Testis (tissue), 2 donors: ENCODE measurements at regions not wholly inside any gene's neighbourhood (a gene's known extent, or its start where the extent isn't known, plus 50 kb on each side); places are given as distances from the start of the nearest gene placed in this dataset.

Experiments used
- DNase-seq: peaks from one replicate; pipeline ENCODE4 v3.0.0-alpha.2; 2019
- H3K27ac ChIP-seq, 2 donors: fragments of 200-600 bp; sonication (generic); one replicate each; pipeline ENCODE4 v1.5.1; 2019
- H3K27me3 ChIP-seq: fragments of 200-600 bp; sonication (generic); one replicate; pipeline ENCODE4 v1.5.1; 2019
- H3K36me3 ChIP-seq: fragments of 200-600 bp; sonication (generic); one replicate; pipeline ENCODE4 v1.5.1; 2017; ENCODE audit warnings: low read depth; ENCODE audit errors: missing control alignments
- H3K4me1 ChIP-seq: fragments of 200-600 bp; sonication (generic); one replicate; pipeline ENCODE4 v1.5.1; 2019
- H3K4me3 ChIP-seq, 2 donors: fragments of 200-600 bp; sonication (generic); one replicate each; pipeline ENCODE4 v1.5.1; 2017 to 2019
- H3K9me3 ChIP-seq: fragments of 200-600 bp; sonication (generic); one replicate; pipeline ENCODE4 v1.5.1; 2017
- POLR2A ChIP-seq: fragments of 450-650 bp; IDR thresholded peaks from one replicate; pipeline ENCODE4 v1.6.1; 2017; ENCODE audit warnings: antibody characterized with exemption, mild to moderate bottlenecking, moderate library complexity
- WGBS, 2 donors: methylation state at CpG; one replicate each; pipeline ENCODE4 v1.1.5; 2018; 5-methylcytosine and 5-hydroxymethylcytosine counted together
- intact Hi-C: fragments of 100-400 bp; cut with DNase I; formaldehyde crosslinking; loops from one replicate; pipeline ENCODE4 v1.15.1; 2023; ENCODE audit warnings: low total_unique reads
- TF ChIP-seq, protein P1 (sequence below), 3 experiments: fragments of 450-650 bp in 2 of 3; fragments of 200-600 bp in 1 of 3; sonication (generic) in 1 of 3; IDR thresholded peaks; one replicate each; pipeline ENCODE4 v1.5.1; 2016 to 2019; ENCODE audit warnings: antibody characterized with exemption in 3 of 3, mild to moderate bottlenecking in 2 of 3, moderate library complexity in 1 of 3

DNA sequence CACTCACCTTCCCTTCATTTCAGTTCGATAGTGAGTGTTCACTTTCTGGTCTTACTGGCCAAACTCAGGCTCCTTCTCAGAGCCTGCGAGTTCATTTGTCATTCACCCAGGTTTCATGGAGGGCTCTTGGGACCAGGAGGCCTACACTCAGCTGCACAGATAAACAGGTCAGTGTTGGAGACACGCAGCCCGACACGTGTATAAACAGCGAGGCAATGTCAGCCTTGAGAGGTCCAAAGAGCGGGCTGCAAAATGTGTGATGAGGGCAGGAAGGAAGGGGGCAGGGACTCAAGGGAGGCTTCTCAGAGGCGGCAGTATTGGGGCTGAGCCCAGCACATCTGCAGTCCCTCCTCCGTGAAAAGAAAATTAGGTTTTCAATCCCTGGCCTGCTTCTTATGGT is 82.6 kb upstream of the ZNF618 start:
- no peak for TF ChIP-seq POLR2A
- TF ChIP-seq, protein P1, sequence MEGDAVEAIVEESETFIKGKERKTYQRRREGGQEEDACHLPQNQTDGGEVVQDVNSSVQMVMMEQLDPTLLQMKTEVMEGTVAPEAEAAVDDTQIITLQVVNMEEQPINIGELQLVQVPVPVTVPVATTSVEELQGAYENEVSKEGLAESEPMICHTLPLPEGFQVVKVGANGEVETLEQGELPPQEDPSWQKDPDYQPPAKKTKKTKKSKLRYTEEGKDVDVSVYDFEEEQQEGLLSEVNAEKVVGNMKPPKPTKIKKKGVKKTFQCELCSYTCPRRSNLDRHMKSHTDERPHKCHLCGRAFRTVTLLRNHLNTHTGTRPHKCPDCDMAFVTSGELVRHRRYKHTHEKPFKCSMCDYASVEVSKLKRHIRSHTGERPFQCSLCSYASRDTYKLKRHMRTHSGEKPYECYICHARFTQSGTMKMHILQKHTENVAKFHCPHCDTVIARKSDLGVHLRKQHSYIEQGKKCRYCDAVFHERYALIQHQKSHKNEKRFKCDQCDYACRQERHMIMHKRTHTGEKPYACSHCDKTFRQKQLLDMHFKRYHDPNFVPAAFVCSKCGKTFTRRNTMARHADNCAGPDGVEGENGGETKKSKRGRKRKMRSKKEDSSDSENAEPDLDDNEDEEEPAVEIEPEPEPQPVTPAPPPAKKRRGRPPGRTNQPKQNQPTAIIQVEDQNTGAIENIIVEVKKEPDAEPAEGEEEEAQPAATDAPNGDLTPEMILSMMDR (IDR thresholded peaks at IDR 0.05), result no peak
- Histone ChIP-seq H3K27ac (no peak overlapping the region), H3K27me3 (no peaks in the 10 kb centered on the region), H3K9me3 (no peaks in the 10 kb centered on the region), H3K4me1 (no peaks in the 10 kb centered on the region), H3K36me3 (no peaks in the 10 kb centered on the region), H3K4me3 (no peak overlapping the region)
- intact Hi-C loops, result no loop called here
- DNase-seq, result no peak
- WGBS, 2 donors, result 84 to 86% methylated on average over 9 of the region's 9 CpGs

- H3K4me3 ChIP-seq, result no peak overlapping the region
- no peak overlapping the region for H3K27ac ChIP-seq
- H3K9me3 ChIP-seq, result no peaks in the 10 kb centered on the region
- no peaks in the 10 kb centered on the region for H3K36me3 ChIP-seq
- no peaks in the 10 kb centered on the region for H3K27me3 ChIP-seq
- DNase-seq, result no peak
- 92 to 93% methylated on average over 6 of the region's 6 CpGs for WGBS, 2 donors
- TF ChIP-seq POLR2A, result no peak
- TF ChIP-seq, protein P1 (IDR thresholded peaks at IDR 0.05), result no peak
- intact Hi-C loops, result no loop called here
- no peaks in the 10 kb centered on the region for H3K4me1 ChIP-seq
Measured at GRCh38 chr9:113794721-113795120, 81.4 kb upstream of the ZNF618 start.

- TF ChIP-seq, protein P1 (IDR thresholded peaks at IDR 0.05), result no peak
- TF ChIP-seq POLR2A, result no peak
- Histone ChIP-seq H3K36me3 (no peaks in the 10 kb centered on the region), H3K27ac (no peak overlapping the region), H3K9me3 (no peaks in the 10 kb centered on the region), H3K27me3 (no peaks in the 10 kb centered on the region), H3K4me1 (no peaks in the 10 kb centered on the region), H3K4me3 (no peak overlapping the region)
- intact Hi-C loops, result no loop called here
- DNase-seq, result no peak
- 79 to 84% methylated on average over 2 of the region's 2 CpGs for WGBS, 2 donors
Measured at GRCh38 chr9:113795811-113796392, 80.2 kb upstream of the ZNF618 start.

DNA sequence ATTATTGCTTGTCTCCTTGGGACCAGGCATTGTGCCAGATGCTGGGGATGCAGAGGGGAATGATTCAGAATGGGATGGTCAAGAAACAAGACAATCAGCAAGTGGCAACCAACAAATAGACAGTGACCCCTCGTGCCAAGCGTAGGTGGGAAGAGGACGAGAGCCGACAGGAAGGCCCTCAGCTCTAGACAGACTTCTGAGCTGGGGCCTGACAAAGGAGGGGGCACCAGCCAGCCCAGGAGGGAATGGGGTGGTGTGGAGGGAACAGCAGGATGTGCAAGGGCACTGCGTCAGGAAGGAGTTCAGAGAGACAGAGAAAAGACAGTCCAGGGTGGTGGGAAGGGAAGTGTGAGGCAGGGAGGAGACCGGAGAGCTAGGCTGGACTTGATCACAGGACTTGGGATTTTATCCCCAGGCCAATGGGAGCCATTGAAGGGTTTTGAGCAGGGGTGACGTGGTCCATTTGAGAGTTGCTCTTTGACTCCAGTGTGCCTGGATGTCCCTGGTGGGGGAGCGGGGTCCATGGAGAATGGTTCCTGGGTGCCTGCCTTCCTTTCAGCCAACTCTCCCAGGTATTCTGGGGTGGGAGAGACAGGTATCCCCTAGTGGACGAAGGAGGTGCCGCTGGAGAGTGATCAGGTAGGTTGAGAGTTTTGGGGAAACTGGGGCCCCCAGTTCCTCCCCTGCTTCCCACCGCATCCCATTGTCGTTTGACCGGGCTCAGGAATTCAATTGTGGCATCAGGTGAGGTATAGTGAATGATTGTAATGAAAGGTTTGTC is 79.3 kb upstream of the ZNF618 start:
- Histone ChIP-seq H3K27ac (no peak overlapping the region), H3K36me3 (no peaks in the 10 kb centered on the region), H3K27me3 (no peaks in the 10 kb centered on the region), H3K9me3 (no peaks in the 10 kb centered on the region), H3K4me1 (no peaks in the 10 kb centered on the region), H3K4me3 (no peak overlapping the region)
- TF ChIP-seq, protein P1 (IDR thresholded peaks at IDR 0.05), result no peak
- TF ChIP-seq POLR2A, result no peak
- no peak for DNase-seq
- 89 to 93% methylated on average over 10 to 13 of the region's 13 CpGs for WGBS, 2 donors
- intact Hi-C loops, result no loop called here
